ENCODE measurements at regions not wholly inside any gene's neighbourhood (a gene's known extent, or its start where the extent isn't known, plus 50 kb on each side); places are given as distances from the start of the nearest gene placed in this dataset.

DNA sequence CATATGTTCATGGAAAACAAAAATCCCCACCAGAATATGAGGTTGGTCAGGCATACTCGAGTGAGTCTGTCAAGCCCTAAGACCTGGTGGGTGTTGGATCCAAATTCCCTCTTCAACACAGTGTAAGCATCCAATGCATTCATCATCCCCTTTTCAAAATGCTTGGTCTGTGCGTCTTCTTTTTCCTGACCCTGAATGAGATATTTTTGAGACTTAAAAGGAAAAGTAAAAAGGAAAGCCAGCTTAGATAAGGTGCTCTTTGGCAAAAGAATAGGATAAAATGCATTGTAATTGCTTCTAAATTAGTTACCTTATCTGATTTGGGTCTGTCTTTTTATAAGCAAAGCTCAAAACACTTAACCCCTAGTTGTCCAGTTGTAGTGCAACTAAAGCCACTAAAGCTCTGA lies 331.5 kb downstream of the PTEN start:
- CTCF ChIA-PET: no interaction called here
- no peak overlapping the region for H3K4me3 ChIP-seq (ENCODE audit: low read depth, low read length)
- no peaks in the 10 kb centered on the region for H3K36me3 ChIP-seq (ENCODE audit: control insufficient read depth in 2 of 2, insufficient read depth in 1 of 2, low read length in 2 of 2)
- POLR2A ChIA-PET: no interaction called here
- H3K9me3 ChIP-seq (ENCODE audit: control insufficient read depth, insufficient read depth, low read depth, low read length): no peaks in the 10 kb centered on the region
- H3K27ac ChIP-seq (ENCODE audit: extremely low read depth, low read depth, low read length): no peak overlapping the region
- peaks cover 15% of the 10 kb centered on the region for H3K4me1 ChIP-seq (ENCODE audit: control insufficient read depth, insufficient read depth, low read length)
- TF ChIP-seq ZNF664 (tag by site-specific recombination; IDR thresholded peaks at IDR 0.05) (no peak), MZF1 (tag by site-specific recombination; IDR thresholded peaks at IDR 0.05; ENCODE audit: borderline replicate concordance) (peak; percentile 78; the same call in 1 of the 2 replicates)

DNA sequence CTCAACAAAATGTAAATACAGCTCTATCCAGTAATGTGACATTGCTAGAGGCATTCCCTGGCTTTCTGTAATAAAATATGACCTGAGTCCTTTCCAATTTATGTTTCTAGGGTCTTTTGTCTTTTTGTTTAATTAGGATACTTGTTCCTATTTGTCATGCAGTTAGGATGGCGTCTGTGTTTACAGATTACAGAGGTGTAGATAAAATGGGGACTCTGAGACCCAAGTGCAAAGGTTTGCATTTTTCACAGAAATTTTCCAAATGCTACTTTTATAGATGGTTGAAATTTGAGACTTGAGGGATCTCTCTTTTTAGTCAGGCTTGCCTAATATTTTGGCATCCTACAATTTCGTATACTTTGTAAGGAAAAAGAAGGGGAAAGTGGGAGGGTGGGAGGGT lies 332.4 kb downstream of the PTEN start:
- Histone ChIP-seq H3K4me1 (ENCODE audit: control insufficient read depth, insufficient read depth, low read length) (peaks cover 15% of the 10 kb centered on the region), H3K4me3 (ENCODE audit: low read depth, low read length) (no peak overlapping the region), H3K9me3 (ENCODE audit: control insufficient read depth, insufficient read depth, low read depth, low read length) (no peaks in the 10 kb centered on the region), H3K36me3 (ENCODE audit: control insufficient read depth in 2 of 2, insufficient read depth in 1 of 2, low read length in 2 of 2) (no peaks in the 10 kb centered on the region), H3K27ac (ENCODE audit: extremely low read depth, low read depth, low read length) (no peak overlapping the region)
- TF ChIP-seq ZNF560 (tag by site-specific recombination; IDR thresholded peaks at IDR 0.05; ENCODE audit: borderline replicate concordance): no peak
- no peak for TF ChIP-seq WT1 (tag by site-specific recombination; IDR thresholded peaks at IDR 0.05)
- TF ChIP-seq ZNF133 (tag by site-specific recombination; IDR thresholded peaks at IDR 0.05): no peak
- no peak for TF ChIP-seq ZNF521 (tag by site-specific recombination; IDR thresholded peaks at IDR 0.05)
- no peak for TF ChIP-seq ZNF274 (IDR thresholded peaks at IDR 0.05; ENCODE audit: low read length)
- TF ChIP-seq ZNF274 (tag by site-specific recombination; IDR thresholded peaks at IDR 0.05; ENCODE audit: borderline replicate concordance): no peak
- no peak for TF ChIP-seq ZNF223 (tag by site-specific recombination; IDR thresholded peaks at IDR 0.05)
- TF ChIP-seq, protein P1, sequence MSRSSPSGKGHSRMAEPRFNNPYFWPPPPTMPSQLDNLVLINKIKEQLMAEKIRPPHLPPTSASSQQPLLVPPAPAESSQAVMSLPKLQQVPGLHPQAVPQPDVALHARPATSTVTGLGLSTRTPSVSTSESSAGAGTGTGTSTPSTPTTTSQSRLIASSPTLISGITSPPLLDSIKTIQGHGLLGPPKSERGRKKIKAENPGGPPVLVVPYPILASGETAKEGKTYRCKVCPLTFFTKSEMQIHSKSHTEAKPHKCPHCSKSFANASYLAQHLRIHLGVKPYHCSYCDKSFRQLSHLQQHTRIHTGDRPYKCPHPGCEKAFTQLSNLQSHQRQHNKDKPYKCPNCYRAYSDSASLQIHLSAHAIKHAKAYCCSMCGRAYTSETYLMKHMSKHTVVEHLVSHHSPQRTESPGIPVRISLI (tag by site-specific recombination; IDR thresholded peaks at IDR 0.05): no peak
- no peak for TF ChIP-seq ZNF623 (tag by site-specific recombination; IDR thresholded peaks at IDR 0.05)
- TF ChIP-seq, protein P2, sequence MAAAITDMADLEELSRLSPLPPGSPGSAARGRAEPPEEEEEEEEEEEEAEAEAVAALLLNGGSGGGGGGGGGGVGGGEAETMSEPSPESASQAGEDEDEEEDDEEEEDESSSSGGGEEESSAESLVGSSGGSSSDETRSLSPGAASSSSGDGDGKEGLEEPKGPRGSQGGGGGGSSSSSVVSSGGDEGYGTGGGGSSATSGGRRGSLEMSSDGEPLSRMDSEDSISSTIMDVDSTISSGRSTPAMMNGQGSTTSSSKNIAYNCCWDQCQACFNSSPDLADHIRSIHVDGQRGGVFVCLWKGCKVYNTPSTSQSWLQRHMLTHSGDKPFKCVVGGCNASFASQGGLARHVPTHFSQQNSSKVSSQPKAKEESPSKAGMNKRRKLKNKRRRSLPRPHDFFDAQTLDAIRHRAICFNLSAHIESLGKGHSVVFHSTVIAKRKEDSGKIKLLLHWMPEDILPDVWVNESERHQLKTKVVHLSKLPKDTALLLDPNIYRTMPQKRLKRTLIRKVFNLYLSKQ (tag by site-specific recombination; IDR thresholded peaks at IDR 0.05; ENCODE audit: borderline replicate concordance): no peak
- TF ChIP-seq ZNF629 (tag by site-specific recombination; IDR thresholded peaks at IDR 0.05): no peak
- TF ChIP-seq ZNF621 (tag by site-specific recombination; IDR thresholded peaks at IDR 0.05): no peak
- no peak for TF ChIP-seq ZNF37A (tag by site-specific recombination; IDR thresholded peaks at IDR 0.05)
- no peak for TF ChIP-seq GLIS2 (tag by site-specific recombination; IDR thresholded peaks at IDR 0.05)
- TF ChIP-seq EGR2 (tag by site-specific recombination; IDR thresholded peaks at IDR 0.05; ENCODE audit: low read depth): no peak
- TF ChIP-seq HOXD13 (CRISPR knock-in tag; IDR thresholded peaks at IDR 0.05; ENCODE audit: borderline replicate concordance): no peak
- no peak for TF ChIP-seq ZNF366 (tag by site-specific recombination; conservative IDR thresholded peaks at IDR 0.05)
- no peak for TF ChIP-seq SP7 (tag by site-specific recombination; IDR thresholded peaks at IDR 0.05)
- POLR2A ChIA-PET: no interaction called here
- CTCF ChIA-PET: interaction anchor here (0.7 kb wide), 1 partner anchor 232 kb away, joined by 3 read pairs; no protein-coding TSS in a partner anchor

DNA sequence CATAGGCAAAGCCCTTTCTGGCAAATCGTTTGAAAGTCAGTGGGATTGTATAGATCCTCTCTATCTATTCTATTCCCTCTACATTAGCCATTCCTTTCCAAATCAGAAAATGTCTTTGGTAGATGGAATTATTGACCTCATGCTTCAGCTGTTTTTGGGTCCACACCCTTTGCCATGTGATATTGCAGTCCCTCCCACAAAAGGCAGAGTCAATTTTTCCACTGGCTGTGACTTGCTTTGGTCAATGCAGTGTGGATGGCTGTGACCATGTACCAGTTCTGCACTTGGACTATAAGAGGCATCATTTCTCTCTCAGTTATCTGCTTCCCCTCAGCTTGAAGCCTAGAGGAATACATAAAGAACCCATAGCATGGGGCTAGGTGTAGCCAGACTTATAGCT lies 332.9 kb downstream of the PTEN start:
- no peaks in the 10 kb centered on the region for H3K36me3 ChIP-seq (ENCODE audit: control insufficient read depth in 2 of 2, insufficient read depth in 1 of 2, low read length in 2 of 2)
- no peak overlapping the region for H3K27ac ChIP-seq (ENCODE audit: extremely low read depth, low read depth, low read length)
- ChIA-PET POLR2A (interaction anchor here (0.6 kb wide), 1 partner anchor 61 kb away, joined by 4 read pairs; no protein-coding TSS in a partner anchor), CTCF (no interaction called here)
- TF ChIP-seq, protein P3, sequence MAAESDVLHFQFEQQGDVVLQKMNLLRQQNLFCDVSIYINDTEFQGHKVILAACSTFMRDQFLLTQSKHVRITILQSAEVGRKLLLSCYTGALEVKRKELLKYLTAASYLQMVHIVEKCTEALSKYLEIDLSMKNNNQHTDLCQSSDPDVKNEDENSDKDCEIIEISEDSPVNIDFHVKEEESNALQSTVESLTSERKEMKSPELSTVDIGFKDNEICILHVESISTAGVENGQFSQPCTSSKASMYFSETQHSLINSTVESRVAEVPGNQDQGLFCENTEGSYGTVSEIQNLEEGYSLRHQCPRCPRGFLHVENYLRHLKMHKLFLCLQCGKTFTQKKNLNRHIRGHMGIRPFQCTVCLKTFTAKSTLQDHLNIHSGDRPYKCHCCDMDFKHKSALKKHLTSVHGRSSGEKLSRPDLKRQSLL (tag by site-specific recombination; IDR thresholded peaks at IDR 0.05): no peak
- TF ChIP-seq KLF1 (tag by site-specific recombination; IDR thresholded peaks at IDR 0.05): peak; percentile 60
- H3K9me3 ChIP-seq (ENCODE audit: control insufficient read depth, insufficient read depth, low read depth, low read length): no peaks in the 10 kb centered on the region
- H3K4me1 ChIP-seq (ENCODE audit: control insufficient read depth, insufficient read depth, low read length): peaks cover 15% of the 10 kb centered on the region
- H3K4me3 ChIP-seq (ENCODE audit: low read depth, low read length): no peak overlapping the region
